ENCODE measurements at regions not wholly inside any gene's neighbourhood (a gene's known extent, or its start where the extent isn't known, plus 50 kb on each side); places are given as distances from the start of the nearest gene placed in this dataset.

- Histone ChIP-seq H3K9me3 (ENCODE audit: insufficient read depth, low read depth, low read length) (no peaks in the 10 kb centered on the region; the same call in 1 of the 2 replicates), H3K4me3 (ENCODE audit: low read length) (no peak overlapping the region), H3K36me3 (ENCODE audit: insufficient read depth, low read depth, low read length) (no peaks in the 10 kb centered on the region), H3K4me1 (ENCODE audit: insufficient read depth, low read length) (no peaks in the 10 kb centered on the region), H3K27ac (ENCODE audit: low read length) (no peak overlapping the region), H3K9ac (ENCODE audit: low read depth, low read length) (no peak overlapping the region), H3K27me3 (ENCODE audit: insufficient read depth, low read length) (no peaks in the 10 kb centered on the region)
These were observed 396.5 kb upstream of the SOX9 start for GRCh38 chr17:71724339-71724738.

DNA sequence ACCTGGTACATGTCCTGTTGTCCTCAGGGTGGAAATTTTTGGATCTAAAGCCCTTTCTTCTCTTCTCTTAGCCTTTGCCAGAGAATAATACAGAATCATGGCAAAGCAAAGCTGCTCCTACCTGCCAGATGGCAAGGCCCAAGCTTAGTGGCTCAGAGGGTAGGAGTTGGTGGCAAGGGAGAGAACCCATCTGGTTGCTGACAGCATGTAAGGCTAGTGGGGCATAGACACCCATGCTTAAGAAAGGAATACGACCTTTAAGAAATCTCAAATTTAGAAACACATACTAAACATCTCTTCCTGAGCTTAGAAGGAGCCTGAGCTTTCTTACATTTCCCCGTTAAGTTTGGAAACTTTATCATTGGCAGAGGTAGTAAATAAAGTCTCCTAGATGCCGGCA lies 395.0 kb upstream of the SOX9 start:
- no peaks in the 10 kb centered on the region for H3K4me1 ChIP-seq (ENCODE audit: insufficient read depth, low read length)
- no peaks in the 10 kb centered on the region; the same call in 1 of the 2 replicates for H3K9me3 ChIP-seq (ENCODE audit: insufficient read depth, low read depth, low read length)
- no peak overlapping the region for H3K9ac ChIP-seq (ENCODE audit: low read depth, low read length)
- no peaks in the 10 kb centered on the region for H3K36me3 ChIP-seq (ENCODE audit: insufficient read depth, low read depth, low read length)
- no peak overlapping the region for H3K4me3 ChIP-seq (ENCODE audit: low read length)
- no peaks in the 10 kb centered on the region for H3K27me3 ChIP-seq (ENCODE audit: insufficient read depth, low read length)
- no peak overlapping the region for H3K27ac ChIP-seq (ENCODE audit: low read length)

DNA sequence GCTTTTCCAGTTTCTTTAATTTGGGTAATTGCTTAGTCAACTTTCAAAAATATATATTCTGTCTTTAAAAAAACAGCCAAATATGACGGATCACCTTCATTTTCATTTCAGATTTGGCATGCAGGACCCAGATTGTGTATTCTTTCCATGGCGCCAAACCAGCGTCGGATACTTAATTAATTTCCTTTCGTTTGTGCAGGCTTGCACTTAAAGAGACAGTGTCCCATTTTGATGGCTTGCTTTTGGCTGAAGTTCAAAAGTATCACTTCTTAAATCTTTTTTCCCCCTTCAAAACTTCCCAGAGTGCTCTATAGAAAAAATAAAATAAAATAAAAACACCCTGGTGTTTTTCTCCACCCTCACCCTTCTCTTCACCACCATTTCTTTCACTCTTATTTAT lies 394.5 kb upstream of the SOX9 start:
- Histone ChIP-seq H3K36me3 (ENCODE audit: insufficient read depth, low read depth, low read length) (no peaks in the 10 kb centered on the region), H3K4me1 (ENCODE audit: insufficient read depth, low read length) (no peaks in the 10 kb centered on the region), H3K27ac (ENCODE audit: low read length) (no peak overlapping the region), H3K9ac (ENCODE audit: low read depth, low read length) (no peak overlapping the region), H3K27me3 (ENCODE audit: insufficient read depth, low read length) (no peaks in the 10 kb centered on the region), H3K4me3 (ENCODE audit: low read length) (no peak overlapping the region), H3K9me3 (ENCODE audit: insufficient read depth, low read depth, low read length) (no peaks in the 10 kb centered on the region; the same call in 1 of the 2 replicates)

GRCh38 chr17:71727292-71727691 lies 393.5 kb upstream of the SOX9 start:
- Histone ChIP-seq H3K9ac (ENCODE audit: low read depth, low read length) (no peak overlapping the region), H3K4me3 (ENCODE audit: low read length) (no peak overlapping the region), H3K4me1 (ENCODE audit: insufficient read depth, low read length) (no peaks in the 10 kb centered on the region), H3K27ac (ENCODE audit: low read length) (no peak overlapping the region), H3K36me3 (ENCODE audit: insufficient read depth, low read depth, low read length) (no peaks in the 10 kb centered on the region), H3K27me3 (ENCODE audit: insufficient read depth, low read length) (no peaks in the 10 kb centered on the region), H3K9me3 (ENCODE audit: insufficient read depth, low read depth, low read length) (no peaks in the 10 kb centered on the region; the same call in 1 of the 2 replicates)

DNA sequence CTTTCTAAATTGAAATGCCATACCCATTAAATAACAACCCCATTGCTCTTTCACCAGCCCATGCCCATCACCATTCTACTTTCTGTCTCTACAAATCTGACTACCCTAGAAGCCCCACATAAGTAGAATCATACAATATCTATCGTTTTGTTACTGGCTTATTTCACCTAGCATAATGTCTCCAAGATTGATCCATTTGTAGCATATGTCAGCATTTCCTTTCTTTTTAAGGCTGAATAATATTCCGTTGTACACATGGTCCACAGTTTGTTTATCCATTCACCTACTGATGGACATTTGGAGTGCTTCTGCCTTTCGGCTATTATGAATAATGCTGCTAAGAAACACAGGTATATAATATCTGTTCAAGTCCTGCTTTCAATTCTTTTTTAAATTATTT lies 393.1 kb upstream of the SOX9 start:
- H3K9ac ChIP-seq (ENCODE audit: low read depth, low read length), result no peak overlapping the region
- no peak overlapping the region for H3K27ac ChIP-seq (ENCODE audit: low read length)
- no peaks in the 10 kb centered on the region for H3K27me3 ChIP-seq (ENCODE audit: insufficient read depth, low read length)
- no peaks in the 10 kb centered on the region; the same call in 1 of the 2 replicates for H3K9me3 ChIP-seq (ENCODE audit: insufficient read depth, low read depth, low read length)
- no peak overlapping the region for H3K4me3 ChIP-seq (ENCODE audit: low read length)
- H3K4me1 ChIP-seq (ENCODE audit: insufficient read depth, low read length), result no peaks in the 10 kb centered on the region
- no peaks in the 10 kb centered on the region for H3K36me3 ChIP-seq (ENCODE audit: insufficient read depth, low read depth, low read length)

DNA sequence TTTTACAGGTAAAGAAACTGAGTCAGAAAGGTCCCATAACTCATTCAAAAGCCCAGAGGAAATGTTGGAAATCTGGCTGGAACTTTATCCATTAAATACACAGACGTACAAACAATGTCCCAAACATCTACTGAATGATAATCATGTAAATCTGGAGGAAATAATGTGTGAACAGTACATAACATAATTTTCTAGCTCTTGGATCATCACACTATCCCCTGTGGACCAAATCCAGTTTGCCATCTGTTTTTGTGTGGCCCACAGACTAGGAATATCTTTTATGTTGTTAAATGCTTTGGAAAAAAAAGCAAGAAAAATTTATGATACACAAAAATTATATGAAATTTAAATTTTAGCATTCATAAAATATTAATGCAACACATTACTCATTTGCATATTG lies 389.9 kb upstream of the SOX9 start:
- Histone ChIP-seq H3K9ac (ENCODE audit: low read depth, low read length) (no peak overlapping the region), H3K4me3 (ENCODE audit: low read length) (no peak overlapping the region), H3K4me1 (ENCODE audit: insufficient read depth, low read length) (no peaks in the 10 kb centered on the region), H3K27ac (ENCODE audit: low read length) (no peak overlapping the region), H3K36me3 (ENCODE audit: insufficient read depth, low read depth, low read length) (no peaks in the 10 kb centered on the region), H3K27me3 (ENCODE audit: insufficient read depth, low read length) (no peaks in the 10 kb centered on the region), H3K9me3 (ENCODE audit: insufficient read depth, low read depth, low read length) (no peaks in the 10 kb centered on the region; the same call in 1 of the 2 replicates)

GRCh38 chr17:71735893-71736292 lies 384.9 kb upstream of the SOX9 start:
- Histone ChIP-seq H3K27ac (ENCODE audit: low read length) (no peak overlapping the region), H3K27me3 (ENCODE audit: insufficient read depth, low read length) (no peaks in the 10 kb centered on the region), H3K9me3 (ENCODE audit: insufficient read depth, low read depth, low read length) (no peaks in the 10 kb centered on the region), H3K9ac (ENCODE audit: low read depth, low read length) (no peak overlapping the region), H3K36me3 (ENCODE audit: insufficient read depth, low read depth, low read length) (no peaks in the 10 kb centered on the region), H3K4me1 (ENCODE audit: insufficient read depth, low read length) (no peaks in the 10 kb centered on the region), H3K4me3 (ENCODE audit: low read length) (no peak overlapping the region)

- H3K4me1 ChIP-seq (ENCODE audit: insufficient read depth, low read length), result no peaks in the 10 kb centered on the region
- no peaks in the 10 kb centered on the region for H3K9me3 ChIP-seq (ENCODE audit: insufficient read depth, low read depth, low read length)
- H3K36me3 ChIP-seq (ENCODE audit: insufficient read depth, low read depth, low read length), result no peaks in the 10 kb centered on the region
- H3K27ac ChIP-seq (ENCODE audit: low read length), result no peak overlapping the region
- H3K27me3 ChIP-seq (ENCODE audit: insufficient read depth, low read length), result no peaks in the 10 kb centered on the region
- H3K9ac ChIP-seq (ENCODE audit: low read depth, low read length), result no peak overlapping the region
- no peak overlapping the region for H3K4me3 ChIP-seq (ENCODE audit: low read length)
These were observed 380.0 kb upstream of the SOX9 start for GRCh38 chr17:71740866-71741265.

DNA sequence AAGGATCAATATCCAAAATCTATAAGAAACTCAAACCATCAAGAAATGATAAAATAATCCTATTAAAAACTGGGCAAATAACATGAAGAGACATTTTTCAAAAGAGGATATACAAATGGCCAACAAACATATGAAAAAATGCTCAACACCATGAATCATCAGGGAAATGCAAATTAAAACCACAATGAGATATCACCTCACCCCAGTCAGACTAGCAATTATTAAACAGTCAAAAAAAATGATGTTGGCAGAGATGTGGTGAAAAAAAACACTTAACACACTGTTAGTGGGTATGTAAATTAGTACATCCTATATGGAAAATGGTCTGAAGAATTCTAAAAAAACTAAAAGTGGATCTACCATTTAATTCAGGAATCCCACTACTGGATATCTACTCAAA lies 379.0 kb upstream of the SOX9 start:
- H3K9me3 ChIP-seq (ENCODE audit: insufficient read depth, low read depth, low read length), result no peaks in the 10 kb centered on the region
- no peaks in the 10 kb centered on the region for H3K36me3 ChIP-seq (ENCODE audit: insufficient read depth, low read depth, low read length)
- no peak overlapping the region for H3K4me3 ChIP-seq (ENCODE audit: low read length)
- H3K27ac ChIP-seq (ENCODE audit: low read length), result no peak overlapping the region
- no peaks in the 10 kb centered on the region for H3K4me1 ChIP-seq (ENCODE audit: insufficient read depth, low read length)
- H3K27me3 ChIP-seq (ENCODE audit: insufficient read depth, low read length), result no peaks in the 10 kb centered on the region
- no peak overlapping the region for H3K9ac ChIP-seq (ENCODE audit: low read depth, low read length)

GRCh38 chr17:71748872-71749271 lies 371.9 kb upstream of the SOX9 start:
- Histone ChIP-seq H3K36me3 (ENCODE audit: insufficient read depth, low read depth, low read length) (no peaks in the 10 kb centered on the region), H3K27me3 (ENCODE audit: insufficient read depth, low read length) (no peaks in the 10 kb centered on the region), H3K4me1 (ENCODE audit: insufficient read depth, low read length) (no peaks in the 10 kb centered on the region), H3K27ac (ENCODE audit: low read length) (no peak overlapping the region), H3K9ac (ENCODE audit: low read depth, low read length) (no peak overlapping the region), H3K4me3 (ENCODE audit: low read length) (no peak overlapping the region), H3K9me3 (ENCODE audit: insufficient read depth, low read depth, low read length) (no peaks in the 10 kb centered on the region)

DNA sequence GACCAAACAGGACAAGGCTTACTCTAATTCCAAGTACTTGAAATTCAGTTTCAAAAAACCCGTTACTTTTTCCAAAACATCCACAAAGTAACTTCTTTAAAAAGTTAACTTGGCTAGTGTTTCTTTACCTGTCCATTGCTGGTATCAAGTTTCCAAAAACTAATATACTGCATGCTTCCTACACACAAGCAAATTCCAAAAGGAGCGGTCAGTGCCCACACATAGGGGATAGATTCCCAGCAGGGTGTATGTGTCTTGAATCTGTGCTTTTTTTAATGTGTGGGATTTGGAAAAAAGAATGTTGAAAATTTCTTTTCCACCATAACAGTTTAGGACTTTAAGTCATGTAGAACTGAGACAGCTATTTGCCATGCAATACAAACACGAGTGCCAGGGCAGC lies 367.8 kb upstream of the SOX9 start:
- no peaks in the 10 kb centered on the region for H3K9me3 ChIP-seq (ENCODE audit: insufficient read depth, low read depth, low read length)
- H3K27me3 ChIP-seq (ENCODE audit: insufficient read depth, low read length), result no peaks in the 10 kb centered on the region
- no peaks in the 10 kb centered on the region for H3K36me3 ChIP-seq (ENCODE audit: insufficient read depth, low read depth, low read length)
- H3K4me3 ChIP-seq (ENCODE audit: low read length), result no peak overlapping the region
- H3K27ac ChIP-seq (ENCODE audit: low read length), result no peak overlapping the region
- H3K9ac ChIP-seq (ENCODE audit: low read depth, low read length), result no peak overlapping the region
- H3K4me1 ChIP-seq (ENCODE audit: insufficient read depth, low read length), result no peaks in the 10 kb centered on the region

- H3K4me3 ChIP-seq (ENCODE audit: low read length), result no peak overlapping the region
- H3K27me3 ChIP-seq (ENCODE audit: insufficient read depth, low read length), result no peaks in the 10 kb centered on the region
- H3K27ac ChIP-seq (ENCODE audit: low read length), result no peak overlapping the region
- H3K9ac ChIP-seq (ENCODE audit: low read depth, low read length), result no peak overlapping the region
- H3K9me3 ChIP-seq (ENCODE audit: insufficient read depth, low read depth, low read length), result no peaks in the 10 kb centered on the region
- H3K36me3 ChIP-seq (ENCODE audit: insufficient read depth, low read depth, low read length), result no peaks in the 10 kb centered on the region
- H3K4me1 ChIP-seq (ENCODE audit: insufficient read depth, low read length), result no peaks in the 10 kb centered on the region
These were observed 363.7 kb upstream of the SOX9 start for GRCh38 chr17:71757156-71757555.

- no peaks in the 10 kb centered on the region for H3K36me3 ChIP-seq (ENCODE audit: insufficient read depth, low read depth, low read length)
- H3K27ac ChIP-seq (ENCODE audit: low read length), result no peak overlapping the region
- no peak overlapping the region for H3K4me3 ChIP-seq (ENCODE audit: low read length)
- no peaks in the 10 kb centered on the region for H3K4me1 ChIP-seq (ENCODE audit: insufficient read depth, low read length)
- H3K27me3 ChIP-seq (ENCODE audit: insufficient read depth, low read length), result no peaks in the 10 kb centered on the region
- H3K9ac ChIP-seq (ENCODE audit: low read depth, low read length), result no peak overlapping the region
- H3K9me3 ChIP-seq (ENCODE audit: insufficient read depth, low read depth, low read length), result no peaks in the 10 kb centered on the region
These were observed 362.9 kb upstream of the SOX9 start for GRCh38 chr17:71757956-71758355.

Data from iPS-20b (cell line).